ENCODE measurements at regions not wholly inside any gene's neighbourhood (a gene's known extent, or its start where the extent isn't known, plus 50 kb on each side); places are given as distances from the start of the nearest gene placed in this dataset.

DNA sequence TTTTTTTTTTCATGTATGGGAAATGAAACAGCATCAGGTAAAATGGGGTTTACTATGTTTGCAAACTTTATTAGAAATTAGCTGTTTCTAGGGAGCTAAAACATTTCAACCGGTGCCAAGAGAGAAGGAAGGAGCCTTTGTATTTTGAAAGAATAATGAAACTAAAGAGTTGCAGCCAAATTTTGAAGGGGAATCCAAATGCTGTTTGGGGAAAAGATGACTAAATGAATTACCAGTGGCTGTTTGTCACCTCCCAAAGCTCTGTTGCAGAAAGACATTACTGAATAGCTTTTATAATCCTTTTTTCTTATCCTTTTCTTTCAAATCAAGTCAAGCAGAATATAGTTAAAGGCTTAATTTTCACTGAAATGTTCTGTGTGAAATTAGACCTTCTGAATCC is 591.3 kb upstream of the ADGRL2 start:
- TF ChIP-seq CTCF (IDR thresholded peaks at IDR 0.05; ENCODE audit: low read length): no peak
- no peak for TF ChIP-seq EZH2 (IDR thresholded peaks at IDR 0.05; ENCODE audit: borderline replicate concordance, low read length)
